Adipocyte (in vitro differentiated cells): ENCODE measurements at regions not wholly inside any gene's neighbourhood (a gene's known extent, or its start where the extent isn't known, plus 50 kb on each side); places are given as distances from the start of the nearest gene placed in this dataset.

ENCODE experiments used
- DNase-seq: peaks from one replicate; pipeline ENCODE4 v3.0.0-alpha.2; 2015; ENCODE audit warnings: low read depth
- H3K27me3 ChIP-seq: replicated peaks from 2 replicates; pipeline ENCODE4 v1.7.0; 2013; ENCODE audit warnings: mild to moderate bottlenecking, low read length, moderate library complexity; ENCODE audit not compliant: control insufficient read depth, insufficient read depth
- H3K36me3 ChIP-seq: 2 replicates; pipeline ENCODE4 v1.7.0; 2013; ENCODE audit warnings: low read length, mild to moderate bottlenecking, moderate library complexity; ENCODE audit not compliant: control insufficient read depth, insufficient read depth, severe bottlenecking
- H3K4me1 ChIP-seq: 2 replicates; pipeline ENCODE4 v1.7.0; 2013; ENCODE audit warnings: mild to moderate bottlenecking, low read length, moderate library complexity; ENCODE audit not compliant: control insufficient read depth, insufficient read depth
- H3K4me3 ChIP-seq: 2 replicates; pipeline ENCODE4 v1.7.0; 2013; ENCODE audit warnings: mild to moderate bottlenecking, low read length, moderate library complexity
- H3K9ac ChIP-seq: 2 replicates; pipeline ENCODE4 v1.7.0; 2013; ENCODE audit warnings: mild to moderate bottlenecking, low read length, moderate library complexity
- H3K9me3 ChIP-seq: 2 replicates; pipeline ENCODE4 v1.7.0; 2013; ENCODE audit warnings: mild to moderate bottlenecking, low read length, moderate library complexity; ENCODE audit not compliant: control insufficient read depth

GRCh38 chr2:66699416-66699792, 264.5 kb downstream of the MEIS1 start:
- DNase-seq: no peak
- H3K36me3 ChIP-seq: no peaks in the 10 kb centered on the region
- H3K4me3 ChIP-seq: no peak overlapping the region
- H3K9me3 ChIP-seq: no peaks in the 10 kb centered on the region
- H3K4me1 ChIP-seq: no peaks in the 10 kb centered on the region
- no peak overlapping the region for H3K9ac ChIP-seq
- no peaks in the 10 kb centered on the region for H3K27me3 ChIP-seq

- Histone ChIP-seq H3K4me1 (no peaks in the 10 kb centered on the region), H3K4me3 (no peak overlapping the region), H3K9ac (no peak overlapping the region), H3K9me3 (no peaks in the 10 kb centered on the region), H3K27me3 (no peaks in the 10 kb centered on the region), H3K36me3 (no peaks in the 10 kb centered on the region)
- DNase-seq: no peak
These were observed 265.1 kb downstream of the MEIS1 start for GRCh38 chr2:66699793-66700676.

- H3K9ac ChIP-seq: no peak overlapping the region
- no peak for DNase-seq
- H3K9me3 ChIP-seq: no peaks in the 10 kb centered on the region
- H3K36me3 ChIP-seq: no peaks in the 10 kb centered on the region
- no peaks in the 10 kb centered on the region for H3K27me3 ChIP-seq
- no peak overlapping the region for H3K4me3 ChIP-seq
- no peaks in the 10 kb centered on the region for H3K4me1 ChIP-seq
These were observed 265.7 kb downstream of the MEIS1 start for GRCh38 chr2:66700677-66701066.

GRCh38 chr2:66701251-66701650, 266.3 kb downstream of the MEIS1 start:
- no peak overlapping the region for H3K4me3 ChIP-seq
- DNase-seq: no peak
- no peaks in the 10 kb centered on the region for H3K9me3 ChIP-seq
- H3K27me3 ChIP-seq: no peaks in the 10 kb centered on the region
- H3K4me1 ChIP-seq: no peaks in the 10 kb centered on the region
- H3K36me3 ChIP-seq: no peaks in the 10 kb centered on the region
- no peak overlapping the region for H3K9ac ChIP-seq

- no peak overlapping the region for H3K4me3 ChIP-seq
- H3K9ac ChIP-seq: no peak overlapping the region
- no peaks in the 10 kb centered on the region for H3K27me3 ChIP-seq
- no peaks in the 10 kb centered on the region for H3K9me3 ChIP-seq
- no peaks in the 10 kb centered on the region for H3K4me1 ChIP-seq
- DNase-seq: no peak
- no peaks in the 10 kb centered on the region for H3K36me3 ChIP-seq
These were observed 266.7 kb downstream of the MEIS1 start for GRCh38 chr2:66701656-66702055.

DNA sequence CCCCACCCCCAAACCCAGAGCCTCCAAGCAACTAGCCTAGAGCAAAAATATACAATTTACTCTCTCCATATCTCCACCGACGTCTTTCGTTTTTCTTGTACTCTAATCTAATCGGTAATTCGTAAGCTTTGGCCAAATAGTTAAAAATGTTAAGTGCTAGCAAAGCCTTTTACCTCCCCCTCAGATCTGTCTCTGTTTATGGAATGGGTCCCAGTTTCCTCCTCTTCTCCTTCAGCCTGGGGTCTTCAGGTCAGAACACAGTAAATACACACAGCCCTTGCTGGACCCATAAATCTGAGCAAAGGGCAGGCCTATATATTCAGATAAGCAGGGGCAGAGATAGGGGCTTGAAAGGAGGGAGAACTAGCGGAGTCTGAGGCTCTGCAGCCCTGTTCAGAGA, 267.4 kb downstream of the MEIS1 start:
- Histone ChIP-seq H3K4me3 (no peak overlapping the region), H3K9me3 (no peaks in the 10 kb centered on the region), H3K4me1 (no peaks in the 10 kb centered on the region), H3K27me3 (no peaks in the 10 kb centered on the region), H3K9ac (no peak overlapping the region), H3K36me3 (no peaks in the 10 kb centered on the region)
- DNase-seq: no peak

DNA sequence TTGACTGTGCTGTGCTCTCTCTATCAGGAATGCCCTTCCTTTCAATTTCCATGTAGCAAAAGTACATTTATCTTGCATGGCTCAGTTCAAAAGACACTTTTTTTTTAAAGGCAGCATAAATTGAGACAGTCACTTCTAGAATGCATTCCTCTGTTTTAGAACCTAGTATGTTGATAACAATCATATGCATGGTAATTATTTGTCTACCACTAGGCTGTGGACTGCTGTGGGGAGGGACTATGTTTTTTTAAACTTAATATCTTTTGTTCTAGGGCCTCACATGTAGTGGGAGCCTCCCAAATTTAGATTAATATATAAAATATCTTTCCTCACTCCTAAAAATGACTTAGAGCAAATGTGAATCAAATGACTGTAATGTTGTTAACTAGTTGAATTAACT, 269.9 kb downstream of the MEIS1 start:
- DNase-seq: no peak
- H3K4me3 ChIP-seq: no peak overlapping the region

DNA sequence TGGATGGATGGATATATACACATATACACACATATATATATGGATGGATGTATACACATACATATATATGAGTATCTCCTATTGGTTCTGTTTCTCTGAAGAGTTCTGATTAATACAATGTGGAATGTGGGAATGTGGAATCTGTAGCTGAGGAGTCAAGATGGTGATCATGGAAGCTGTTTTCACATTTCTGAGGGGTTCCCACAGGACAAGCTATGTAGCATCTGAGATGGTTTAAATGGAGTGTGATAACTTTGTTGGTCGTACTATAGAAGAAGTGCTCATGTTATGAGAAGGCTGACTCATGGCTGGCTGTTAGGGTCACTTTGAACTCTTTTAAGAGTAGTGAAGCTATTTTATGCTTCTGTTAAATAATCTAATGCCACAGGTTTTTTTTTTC, 279.7 kb downstream of the MEIS1 start:
- H3K9me3 ChIP-seq: no peaks in the 10 kb centered on the region
- H3K9ac ChIP-seq: no peak overlapping the region
- no peak overlapping the region for H3K4me3 ChIP-seq
- no peaks in the 10 kb centered on the region for H3K4me1 ChIP-seq
- DNase-seq: no peak
- no peaks in the 10 kb centered on the region for H3K36me3 ChIP-seq
- no peaks in the 10 kb centered on the region for H3K27me3 ChIP-seq

More for the DNA sequence above, 269.9 kb downstream of the MEIS1 start:
- Histone ChIP-seq H3K9ac (no peak overlapping the region), H3K4me1 (no peaks in the 10 kb centered on the region), H3K9me3 (no peaks in the 10 kb centered on the region), H3K36me3 (no peaks in the 10 kb centered on the region), H3K27me3 (no peaks in the 10 kb centered on the region)

DNA sequence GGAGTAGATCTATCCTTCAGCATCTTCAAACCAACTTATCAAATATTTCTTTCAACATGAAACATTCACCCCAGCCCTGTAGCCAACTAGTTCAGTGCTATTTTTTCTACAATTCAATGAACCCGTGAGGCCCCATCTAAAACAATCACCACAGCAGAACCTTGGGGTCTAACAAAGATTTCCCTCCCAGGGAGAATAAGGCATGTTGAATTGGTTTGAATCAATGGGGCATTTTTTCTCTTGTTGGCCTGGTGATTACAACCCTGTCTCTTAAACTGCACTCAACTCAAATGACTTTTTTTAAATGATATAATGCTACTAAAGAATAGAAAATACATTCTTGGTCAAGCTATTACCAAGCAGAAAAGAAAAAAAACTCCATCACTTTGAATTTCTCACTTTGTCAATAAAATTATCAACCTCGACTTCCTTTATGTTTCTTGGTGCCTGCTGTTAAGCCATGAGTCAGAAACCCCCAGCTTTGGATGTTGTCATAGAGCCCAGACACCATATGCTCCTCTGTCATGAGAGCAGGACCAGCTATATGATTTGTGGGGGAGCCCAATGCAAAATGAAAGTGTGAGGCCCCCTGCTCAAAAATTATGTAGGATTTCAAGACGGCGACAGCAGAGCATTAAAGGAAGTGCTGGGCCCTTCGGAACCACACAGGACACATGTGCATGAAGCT, 282.4 kb downstream of the MEIS1 start:
- no peak for DNase-seq
- H3K36me3 ChIP-seq: no peaks in the 10 kb centered on the region
- no peak overlapping the region for H3K9ac ChIP-seq

DNA sequence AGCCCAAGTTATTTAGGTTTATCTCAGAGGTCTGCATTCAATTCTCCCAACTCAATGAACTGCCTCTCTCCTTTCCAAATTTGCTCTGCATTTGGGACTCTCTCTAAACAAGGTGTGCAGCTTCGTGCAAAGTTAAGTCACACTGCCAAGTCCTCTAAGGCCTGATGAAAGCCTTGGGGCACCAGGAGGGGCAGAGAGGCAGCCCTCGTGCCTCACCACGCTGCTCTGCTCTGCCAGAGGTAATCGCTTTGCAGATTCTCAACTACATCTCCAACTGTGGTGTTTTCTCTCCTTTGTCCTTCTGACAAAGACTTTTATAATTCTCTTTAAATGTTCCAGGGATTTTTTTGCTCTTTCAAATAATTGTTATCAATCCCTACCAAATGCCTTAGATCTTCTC, 283.0 kb downstream of the MEIS1 start:
- H3K36me3 ChIP-seq: no peaks in the 10 kb centered on the region

More for the DNA sequence above, 282.4 kb downstream of the MEIS1 start:
- Histone ChIP-seq H3K27me3 (no peaks in the 10 kb centered on the region), H3K4me3 (no peak overlapping the region), H3K4me1 (no peaks in the 10 kb centered on the region), H3K9me3 (no peaks in the 10 kb centered on the region)

GRCh38 chr2:66721776-66722175, 286.9 kb downstream of the MEIS1 start:
- Histone ChIP-seq H3K27me3 (no peaks in the 10 kb centered on the region), H3K4me3 (no peak overlapping the region), H3K36me3 (no peaks in the 10 kb centered on the region), H3K9ac (no peak overlapping the region), H3K4me1 (no peaks in the 10 kb centered on the region), H3K9me3 (no peaks in the 10 kb centered on the region)
- DNase-seq: no peak

More for the DNA sequence above, 283.0 kb downstream of the MEIS1 start:
- Histone ChIP-seq H3K9me3 (no peaks in the 10 kb centered on the region), H3K9ac (no peak overlapping the region), H3K4me1 (no peaks in the 10 kb centered on the region), H3K27me3 (no peaks in the 10 kb centered on the region), H3K4me3 (no peak overlapping the region)
- no peak for DNase-seq
